ENCODE measurements at regions not wholly inside any gene's neighbourhood (a gene's known extent, or its start where the extent isn't known, plus 50 kb on each side); places are given as distances from the start of the nearest gene placed in this dataset.

DNA sequence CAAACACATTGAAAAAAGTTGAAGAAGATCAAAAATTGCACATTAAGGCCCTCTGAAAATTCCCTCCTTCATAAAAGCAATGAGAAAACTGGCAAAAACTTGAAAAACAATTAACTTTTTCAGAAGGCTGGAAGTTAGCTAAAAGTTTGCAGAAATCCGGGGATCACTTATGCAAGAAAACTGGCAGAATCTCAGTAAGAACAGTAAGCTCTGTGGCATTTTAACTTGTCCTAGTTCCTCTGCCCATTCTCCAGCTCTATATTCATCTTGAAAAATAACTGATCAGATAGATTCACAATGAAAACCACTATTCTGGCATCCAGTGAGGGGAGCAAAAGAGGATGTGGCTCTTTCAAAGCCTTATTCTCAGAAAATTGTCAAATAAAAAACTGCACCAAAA is 566.8 kb downstream of the NTRK3 start:
- no peaks in the 10 kb centered on the region for H3K27me3 ChIP-seq (ENCODE audit: insufficient read depth, low read length)
- BruUV-seq (replicated peaks): no TSS peak
- H2AFZ ChIP-seq (ENCODE audit: low read depth, low read length, poor library complexity, severe bottlenecking): no peak overlapping the region
- intact Hi-C loops (cut with micrococcal nuclease): no loop called here
- no peak overlapping the region for H3K4me3 ChIP-seq (replicated peaks in 1 of 2; ENCODE audit: low read depth in 1 of 2, low read length in 2 of 2)
- DNase-seq (ENCODE audit: low read depth, low spot score) (no peak), ATAC-seq (no peak)
- CTCF ChIA-PET: no interaction called here
- H3K9me2 ChIP-seq (ENCODE audit: insufficient read depth): no peaks in the 10 kb centered on the region
- no peaks in the 10 kb centered on the region for H3K79me2 ChIP-seq (ENCODE audit: insufficient read depth, low read length)
- no peaks in the 10 kb centered on the region for H3K36me3 ChIP-seq (ENCODE audit: control insufficient read depth in 1 of 2, insufficient read depth in 2 of 2, low read length in 2 of 2)
- POLR2A ChIA-PET: no interaction called here
- H3K4me1 ChIP-seq (ENCODE audit: control insufficient read depth in 1 of 2, insufficient read depth in 2 of 2, low read length in 2 of 2): no peaks in the 10 kb centered on the region
- TF ChIP-seq YY1 (IDR thresholded peaks at IDR 0.05; ENCODE audit: extremely low read depth, insufficient replicate concordance, low read depth, low read length): no peak
- TF ChIP-seq ZFX (IDR thresholded peaks at IDR 0.05): no peak
- no peak for TF ChIP-seq EZH2 (IDR thresholded peaks at IDR 0.05)
- no peak for TF ChIP-seq ATF3 (IDR thresholded peaks at IDR 0.05)
- no peak for TF ChIP-seq SRF (IDR thresholded peaks at IDR 0.05; ENCODE audit: low read depth)
- TF ChIP-seq POLR2A (IDR thresholded peaks at IDR 0.05; ENCODE audit: borderline replicate concordance, extremely low read depth, insufficient read depth, insufficient read length): no peak
- no peak for TF ChIP-seq ELF1 (IDR thresholded peaks at IDR 0.05; ENCODE audit: borderline replicate concordance, low read depth)
- TF ChIP-seq SP1 (IDR thresholded peaks at IDR 0.05; ENCODE audit: low read depth): no peak
- no peak for TF ChIP-seq FOSL1 (IDR thresholded peaks at IDR 0.05; ENCODE audit: low read depth)
- TF ChIP-seq TCF7L2 (IDR thresholded peaks at IDR 0.05; ENCODE audit: borderline replicate concordance, extremely low read depth, insufficient read depth, insufficient read length): no peak
- no peak for TF ChIP-seq EGR1 (IDR thresholded peaks at IDR 0.05; ENCODE audit: low read depth)
- TF ChIP-seq CBX3 (IDR thresholded peaks at IDR 0.05; ENCODE audit: low read depth): no peak
- no peak for TF ChIP-seq POLR2AphosphoS5 (IDR thresholded peaks at IDR 0.05; ENCODE audit: low read depth, low read length)
- no peak for TF ChIP-seq EZH2phosphoT487 (IDR thresholded peaks at IDR 0.05; ENCODE audit: borderline replicate concordance)
- TF ChIP-seq, protein P1, sequence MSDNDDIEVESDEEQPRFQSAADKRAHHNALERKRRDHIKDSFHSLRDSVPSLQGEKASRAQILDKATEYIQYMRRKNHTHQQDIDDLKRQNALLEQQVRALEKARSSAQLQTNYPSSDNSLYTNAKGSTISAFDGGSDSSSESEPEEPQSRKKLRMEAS (IDR thresholded peaks at IDR 0.05): no peak
- TF ChIP-seq RAD21 (IDR thresholded peaks at IDR 0.05; ENCODE audit: low read depth): no peak
- TF ChIP-seq REST (IDR thresholded peaks at IDR 0.05; ENCODE audit: low read depth): no peak
- TF ChIP-seq, protein P2, sequence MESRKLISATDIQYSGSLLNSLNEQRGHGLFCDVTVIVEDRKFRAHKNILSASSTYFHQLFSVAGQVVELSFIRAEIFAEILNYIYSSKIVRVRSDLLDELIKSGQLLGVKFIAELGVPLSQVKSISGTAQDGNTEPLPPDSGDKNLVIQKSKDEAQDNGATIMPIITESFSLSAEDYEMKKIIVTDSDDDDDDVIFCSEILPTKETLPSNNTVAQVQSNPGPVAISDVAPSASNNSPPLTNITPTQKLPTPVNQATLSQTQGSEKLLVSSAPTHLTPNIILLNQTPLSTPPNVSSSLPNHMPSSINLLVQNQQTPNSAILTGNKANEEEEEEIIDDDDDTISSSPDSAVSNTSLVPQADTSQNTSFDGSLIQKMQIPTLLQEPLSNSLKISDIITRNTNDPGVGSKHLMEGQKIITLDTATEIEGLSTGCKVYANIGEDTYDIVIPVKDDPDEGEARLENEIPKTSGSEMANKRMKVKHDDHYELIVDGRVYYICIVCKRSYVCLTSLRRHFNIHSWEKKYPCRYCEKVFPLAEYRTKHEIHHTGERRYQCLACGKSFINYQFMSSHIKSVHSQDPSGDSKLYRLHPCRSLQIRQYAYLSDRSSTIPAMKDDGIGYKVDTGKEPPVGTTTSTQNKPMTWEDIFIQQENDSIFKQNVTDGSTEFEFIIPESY (IDR thresholded peaks at IDR 0.05; ENCODE audit: extremely low read depth, insufficient replicate concordance, low read length): no peak
- no peaks in the 10 kb centered on the region for H4K20me1 ChIP-seq (ENCODE audit: insufficient read depth)
- H3K27ac ChIP-seq (ENCODE audit: low read depth, low read length): no peak overlapping the region
- peaks cover 35% of the 10 kb centered on the region in 2 experiments; a peak in 2 of 4 replicates for H3K9me3 ChIP-seq (ENCODE audit: control insufficient read depth in 1 of 2, insufficient read depth in 1 of 2, low read depth in 1 of 2, low read length in 2 of 2)
- H3K9ac ChIP-seq (ENCODE audit: low read length): no peak overlapping the region
- no peak overlapping the region for H3K4me2 ChIP-seq (ENCODE audit: low read length)
- RAD21 ChIA-PET (ENCODE audit: low non-redundant PET in 1 of 2, low total read pairs in 2 of 2, uncharacterized antibody in 2 of 2, unreplicated experiment in 2 of 2): no interaction called here
